Adrenal gland (tissue), 9 donors: ENCODE measurements at regions not wholly inside any gene's neighbourhood (a gene's known extent, or its start where the extent isn't known, plus 50 kb on each side); places are given as distances from the start of the nearest gene placed in this dataset.

Experiments
- DNase-seq, 7 donors: peaks; one replicate each; pipeline ENCODE4 v3.0.0-alpha.2; 2019 to 2020
- H3K27ac ChIP-seq, 5 donors: fragments of 200-600 bp; sonication (generic) in 4 of 5; 1 replicate in 3 of 5; 2 replicates in 2 of 5; pipeline versions ENCODE4 v1.5.1 to v1.8.0; 2016 to 2020; ENCODE audit warnings: mild to moderate bottlenecking in 1 of 5
- H3K27me3 ChIP-seq: fragments of 200-600 bp; 2 replicates; pipeline ENCODE4 v1.8.0; 2021
- H3K36me3 ChIP-seq, 2 donors: fragments of 200-600 bp; replicated peaks in 1 of 2; 1 replicate in 1 of 2; 2 replicates in 1 of 2; pipeline versions ENCODE4 v1.5.1 to v1.8.0; 2018 to 2022
- H3K4me1 ChIP-seq, 2 donors: fragments of 200-600 bp; replicated peaks in 1 of 2; 1 replicate in 1 of 2; 2 replicates in 1 of 2; pipeline versions ENCODE4 v1.5.1 to v1.8.0; 2018 to 2021
- H3K4me3 ChIP-seq, 4 donors: fragments of 200-600 bp; sonication (generic) in 3 of 4; one replicate each; pipeline ENCODE4 v1.5.1; 2016 to 2018
- H3K9me3 ChIP-seq, 3 donors: fragments of 200-600 bp; sonication (generic) in 1 of 3; replicated peaks in 1 of 3; 1 replicate in 2 of 3; 2 replicates in 1 of 3; pipeline versions ENCODE4 v1.5.1 to v1.8.0; 2016 to 2021
- CTCF ChIP-seq, 6 experiments: fragments of 450-650 bp in 4 of 6; fragments of 200-600 bp in 2 of 6; sonication (generic) in 1 of 6; IDR thresholded peaks; 1 replicate in 5 of 6; 2 replicates in 1 of 6; pipeline versions ENCODE4 v1.5.1 to v1.8.0; 2016 to 2021; ENCODE audit warnings: antibody characterized with exemption in 6 of 6, mild to moderate bottlenecking in 2 of 6, moderate library complexity in 1 of 6
- POLR2A ChIP-seq, 2 donors: fragments of 450-650 bp; IDR thresholded peaks; one replicate each; pipeline ENCODE4 v1.6.1; 2017; ENCODE audit warnings: antibody characterized with exemption in 2 of 2, mild to moderate bottlenecking in 2 of 2, moderate library complexity in 1 of 2
- WGBS, 4 donors: extraction: QIAGEN DNeasy Blood & Tissue Kit in 2 of 4; methylation state at CpG; one replicate each; pipeline versions ENCODE4 v1.1.5 to v1.1.7; 2013 to 2017; 5-methylcytosine and 5-hydroxymethylcytosine counted together
- intact Hi-C, 2 donors: fragments of 100-400 bp; cut with DNase I; formaldehyde crosslinking; loops; one replicate each; pipeline versions ENCODE4 v1.14.1 to v1.15.0; 2022 to 2023
- donor health status: healthy with polysubstance abuse.
- donor health status: Bipolar disorder and iron deficiency.
- donor health status: DM: yes; HTN: yes; CAD: no.
- donor health status: DM: no; HTN: no; CAD: no.
- donor health status: DM: no; HTN: no; CAD: no.

GRCh38 chr5:85646036-85646435, 971.7 kb upstream of the COX7C start:
- DNase-seq: no peak
- Histone ChIP-seq H3K27me3 (no peaks in the 10 kb centered on the region), H3K4me1 (no peaks in the 10 kb centered on the region), H3K27ac (no peak overlapping the region), H3K36me3 (no peaks in the 10 kb centered on the region), H3K4me3 (no peak overlapping the region), H3K9me3 (no peaks in the 10 kb centered on the region)
- TF ChIP-seq POLR2A (IDR thresholded peaks at IDR 0.05): no peak
- TF ChIP-seq CTCF (IDR thresholded peaks at IDR 0.05): no peak
- 74 to 90% (median 78%) methylated on average over 6 to 7 of the region's 7 CpGs for WGBS, 4 donors
- intact Hi-C loops: no loop called here

GRCh38 chr5:85646641-85647040, 971.1 kb upstream of the COX7C start:
- no peak for DNase-seq
- no peaks in the 10 kb centered on the region for H3K36me3 ChIP-seq
- WGBS, 4 donors: 55 to 69% (median 66%) methylated on average over 2 of the region's 2 CpGs
- H3K27me3 ChIP-seq: no peaks in the 10 kb centered on the region
- H3K9me3 ChIP-seq: no peaks in the 10 kb centered on the region
- intact Hi-C loops: no loop called here
- H3K4me1 ChIP-seq: no peaks in the 10 kb centered on the region
- no peak overlapping the region for H3K4me3 ChIP-seq
- H3K27ac ChIP-seq: no peak overlapping the region
- TF ChIP-seq CTCF (IDR thresholded peaks at IDR 0.05) (no peak), POLR2A (IDR thresholded peaks at IDR 0.05) (no peak)

GRCh38 chr5:85647349-85648127, 970.2 kb upstream of the COX7C start:
- no peak for TF ChIP-seq POLR2A (IDR thresholded peaks at IDR 0.05)
- no peak for TF ChIP-seq CTCF (IDR thresholded peaks at IDR 0.05)
- Histone ChIP-seq H3K36me3 (no peaks in the 10 kb centered on the region), H3K27me3 (no peaks in the 10 kb centered on the region), H3K9me3 (no peaks in the 10 kb centered on the region), H3K27ac (no peak overlapping the region), H3K4me3 (no peak overlapping the region), H3K4me1 (no peaks in the 10 kb centered on the region)
- no peak for DNase-seq
- WGBS, 4 donors: 76 to 81% (median 78%) methylated on average over 25 of the region's 25 CpGs
- intact Hi-C loops: no loop called here

- Histone ChIP-seq H3K4me1 (no peaks in the 10 kb centered on the region), H3K4me3 (no peak overlapping the region), H3K36me3 (no peaks in the 10 kb centered on the region), H3K9me3 (no peaks in the 10 kb centered on the region), H3K27me3 (no peaks in the 10 kb centered on the region), H3K27ac (no peak overlapping the region)
- 50 to 74% (median 65%) methylated on average over 4 of the region's 4 CpGs for WGBS, 4 donors
- DNase-seq: no peak
- intact Hi-C loops: no loop called here
- no peak for TF ChIP-seq CTCF (IDR thresholded peaks at IDR 0.05)
- no peak for TF ChIP-seq POLR2A (IDR thresholded peaks at IDR 0.05)
Observed at GRCh38 chr5:85648495-85648894, 969.2 kb upstream of the COX7C start.
